GM23338 (cell line): ENCODE measurements at regions not wholly inside any gene's neighbourhood (a gene's known extent, or its start where the extent isn't known, plus 50 kb on each side); places are given as distances from the start of the nearest gene placed in this dataset.

Source experiments
- ATAC-seq: fragments of 200-7000 bp; cut with Tn5 transposase; 3 replicates; pipeline ENCODE4 v1.9.1; 2020
- DNase-seq: peaks from one replicate; pipeline ENCODE4 v3.0.0-alpha.2; 2015; ENCODE audit warnings: low spot score
- H2AFZ ChIP-seq: fragments of 200-600 bp; sonication (generic); 2 replicates; pipeline ENCODE4 v1.8.0; 2016; ENCODE audit warnings: antibody characterized with exemption, mild to moderate bottlenecking, moderate library complexity
- H3F3A ChIP-seq: fragments of 200-600 bp; sonication (generic); replicated peaks from 2 replicates; pipeline ENCODE4 v1.8.0; 2017; ENCODE audit warnings: antibody characterized with exemption, mixed run types, low read depth
- H3K27ac ChIP-seq: fragments of 200-600 bp; sonication (generic); 2 replicates; pipeline ENCODE4 v1.6.1; 2016; ENCODE audit warnings: low read depth
- H3K27me3 ChIP-seq: fragments of 200-600 bp; sonication (generic); 2 replicates; pipeline ENCODE4 v1.8.0; 2016; ENCODE audit warnings: mild to moderate bottlenecking, mixed run types, moderate library complexity; ENCODE audit not compliant: insufficient read depth
- H3K36me3 ChIP-seq: fragments of 200-600 bp; sonication (generic); 2 replicates; pipeline ENCODE4 v1.8.0; 2016; ENCODE audit warnings: mild to moderate bottlenecking; ENCODE audit not compliant: insufficient read depth
- H3K4me1 ChIP-seq: fragments of 200-600 bp; sonication (generic); 2 replicates; pipeline ENCODE4 v1.8.0; 2016; ENCODE audit warnings: mild to moderate bottlenecking, moderate library complexity; ENCODE audit not compliant: insufficient read depth
- H3K4me2 ChIP-seq: fragments of 200-600 bp; sonication (generic); 2 replicates; pipeline ENCODE4 v1.7.1; 2017; ENCODE audit warnings: mixed run types
- H3K4me3 ChIP-seq: fragments of 200-600 bp; sonication (generic); 2 replicates; pipeline ENCODE4 v1.6.1; 2016; ENCODE audit warnings: mixed run types
- H3K79me2 ChIP-seq: fragments of 200-600 bp; sonication (generic); replicated peaks from 2 replicates; pipeline ENCODE4 v1.8.0; 2017; ENCODE audit warnings: mild to moderate bottlenecking; ENCODE audit not compliant: insufficient read depth
- H3K9me2 ChIP-seq: fragments of 200-600 bp; sonication (generic); 2 replicates; pipeline ENCODE4 v1.8.0; 2017; ENCODE audit not compliant: insufficient read depth
- H4K20me1 ChIP-seq: fragments of 200-600 bp; sonication (generic); replicated peaks from 2 replicates; pipeline ENCODE4 v1.8.0; 2017; ENCODE audit warnings: mild to moderate bottlenecking; ENCODE audit not compliant: insufficient read depth
- H3K27ac Mint-ChIP-seq: 2 replicates; pipeline ENCODE4 v1.8.0; 2020; ENCODE audit warnings: inconsistent platforms, mild to moderate bottlenecking, moderate library complexity, mixed read lengths
- H3K27me3 Mint-ChIP-seq: 3 replicates; pipeline ENCODE4 v1.8.0; 2022; ENCODE audit warnings: low read depth, mild to moderate bottlenecking, moderate library complexity, mixed read lengths, inconsistent platforms; ENCODE audit not compliant: insufficient read depth, poor library complexity
- H3K36me3 Mint-ChIP-seq: 3 replicates; pipeline ENCODE4 v1.8.0; 2021; ENCODE audit warnings: low read depth, mild to moderate bottlenecking, inconsistent platforms, moderate library complexity, mixed read lengths
- H3K4me1 Mint-ChIP-seq: 3 replicates; pipeline ENCODE4 v1.8.0; 2020; ENCODE audit warnings: mild to moderate bottlenecking, inconsistent platforms, mixed read lengths
- H3K4me3 Mint-ChIP-seq: 3 replicates; pipeline ENCODE4 v1.8.0; 2021; ENCODE audit warnings: moderate library complexity, mild to moderate bottlenecking, inconsistent platforms, mixed read lengths
- H3K9me3 Mint-ChIP-seq: 3 replicates; pipeline ENCODE4 v1.8.0; 2020; ENCODE audit warnings: moderate library complexity, mild to moderate bottlenecking, inconsistent platforms, mixed read lengths
- CREB1 ChIP-seq: fragments of 250-450 bp; sonication (Bioruptor Pico); IDR thresholded peaks from 2 replicates; pipeline ENCODE4 v1.5.0; 2020; ENCODE audit warnings: low read depth, mild to moderate bottlenecking, moderate library complexity
- EZH2phosphoT487 ChIP-seq: fragments of 200-600 bp; sonication (generic); IDR thresholded peaks from one replicate; pipeline ENCODE4 v1.8.1; 2018; ENCODE audit warnings: antibody characterized with exemption; ENCODE audit not compliant: unreplicated experiment
- JUNB ChIP-seq: IDR thresholded peaks from one replicate; pipeline ENCODE4 v1.6.1; 2016; ENCODE audit warnings: antibody characterized with exemption; ENCODE audit not compliant: unreplicated experiment
- NANOG ChIP-seq: IDR thresholded peaks from 2 replicates; pipeline ENCODE4 v1.6.1; 2016; ENCODE audit warnings: antibody characterized with exemption, borderline replicate concordance
- POLR2AphosphoS5 ChIP-seq: IDR thresholded peaks from 2 replicates; pipeline ENCODE4 v1.6.1; 2016; ENCODE audit warnings: antibody characterized with exemption, low read depth
- ZNF114 ChIP-seq: fragments of 250-450 bp; sonication (Bioruptor Pico); IDR thresholded peaks from 2 replicates; pipeline ENCODE4 v1.5.0; 2020; ENCODE audit warnings: mild to moderate bottlenecking, moderate library complexity
- ZNF462 ChIP-seq: fragments of 250-450 bp; sonication (Bioruptor Pico); IDR thresholded peaks from 2 replicates; pipeline ENCODE4 v1.5.0; 2020; ENCODE audit warnings: mild to moderate bottlenecking, moderate library complexity
- TF ChIP-seq, protein P1 (sequence below): IDR thresholded peaks from 2 replicates; pipeline ENCODE4 v1.6.1; 2016; ENCODE audit warnings: antibody characterized with exemption

DNA sequence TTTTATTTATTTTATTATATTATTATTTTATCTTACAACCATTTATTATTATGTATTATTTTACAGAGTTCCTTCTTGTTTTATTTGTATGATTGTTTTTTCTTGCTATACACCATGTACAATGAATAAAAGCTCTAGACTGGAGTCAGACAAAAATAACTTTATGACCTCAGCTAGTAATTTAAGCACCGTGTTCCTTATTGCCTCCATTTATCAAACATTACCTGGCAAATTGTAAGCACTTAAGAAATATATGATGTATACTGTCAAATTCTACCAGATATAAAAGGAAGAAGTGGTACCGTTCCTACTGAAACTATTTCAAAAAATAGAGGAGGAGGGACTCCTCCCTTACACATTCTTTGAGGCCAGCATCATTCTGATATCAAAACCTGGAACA lies 326.9 kb upstream of the NECTIN3 start (continued):
- TF ChIP-seq ZNF462 (CRISPR knock-in tag): no peak
- no peak for TF ChIP-seq JUNB
- TF ChIP-seq, protein P1, sequence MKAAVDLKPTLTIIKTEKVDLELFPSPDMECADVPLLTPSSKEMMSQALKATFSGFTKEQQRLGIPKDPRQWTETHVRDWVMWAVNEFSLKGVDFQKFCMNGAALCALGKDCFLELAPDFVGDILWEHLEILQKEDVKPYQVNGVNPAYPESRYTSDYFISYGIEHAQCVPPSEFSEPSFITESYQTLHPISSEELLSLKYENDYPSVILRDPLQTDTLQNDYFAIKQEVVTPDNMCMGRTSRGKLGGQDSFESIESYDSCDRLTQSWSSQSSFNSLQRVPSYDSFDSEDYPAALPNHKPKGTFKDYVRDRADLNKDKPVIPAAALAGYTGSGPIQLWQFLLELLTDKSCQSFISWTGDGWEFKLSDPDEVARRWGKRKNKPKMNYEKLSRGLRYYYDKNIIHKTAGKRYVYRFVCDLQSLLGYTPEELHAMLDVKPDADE: no peak

GRCh38 chr3:110749006-110749405 lies 322.6 kb upstream of the NECTIN3 start:
- H3K27me3 ChIP-seq: no peaks in the 10 kb centered on the region
- DNase-seq (peak; percentile 32), ATAC-seq (peak; percentile 78)
- H3K36me3 ChIP-seq: no peaks in the 10 kb centered on the region
- Mint-ChIP-seq H3K27me3 (peaks cover 2% of the 10 kb centered on the region), H3K36me3 (no peaks in the 10 kb centered on the region), H3K9me3 (no peaks in the 10 kb centered on the region), H3K4me1 (peaks cover 18% of the 10 kb centered on the region), H3K4me3 (no peak overlapping the region), H3K27ac (no peak overlapping the region)
- H3K4me3 ChIP-seq: no peak overlapping the region
- no peak overlapping the region for H2AFZ ChIP-seq
- no peak overlapping the region for H3K27ac ChIP-seq
- 0 out of 2 replicates have a peak, but pooled peaks cover 4% of the 10 kb centered on the region for H3K9me2 ChIP-seq
- H3F3A ChIP-seq: no peaks in the 10 kb centered on the region
- peaks cover 12% of the 10 kb centered on the region for H3K4me1 ChIP-seq
- H3K4me2 ChIP-seq: no peak overlapping the region
- H3K79me2 ChIP-seq: no peaks in the 10 kb centered on the region
- H4K20me1 ChIP-seq: no peaks in the 10 kb centered on the region
- TF ChIP-seq JUNB: no peak
- TF ChIP-seq, protein P1: no peak
- TF ChIP-seq CREB1 (CRISPR knock-in tag): no peak
- no peak for TF ChIP-seq EZH2phosphoT487
- TF ChIP-seq NANOG: no peak
- TF ChIP-seq POLR2AphosphoS5: no peak
- no peak for TF ChIP-seq ZNF114 (CRISPR knock-in tag)
- no peak for TF ChIP-seq ZNF462 (CRISPR knock-in tag)
